GM23338 (cell line): ENCODE measurements at regions not wholly inside any gene's neighbourhood (a gene's known extent, or its start where the extent isn't known, plus 50 kb on each side); places are given as distances from the start of the nearest gene placed in this dataset.

Experiments
- ATAC-seq: fragments of 200-7000 bp; cut with Tn5 transposase; 3 replicates; pipeline ENCODE4 v1.9.1; 2020
- DNase-seq: peaks from one replicate; pipeline ENCODE4 v3.0.0-alpha.2; 2015; ENCODE audit warnings: low spot score
- H2AFZ ChIP-seq: fragments of 200-600 bp; sonication (generic); 2 replicates; pipeline ENCODE4 v1.8.0; 2016; ENCODE audit warnings: antibody characterized with exemption, mild to moderate bottlenecking, moderate library complexity
- H3F3A ChIP-seq: fragments of 200-600 bp; sonication (generic); replicated peaks from 2 replicates; pipeline ENCODE4 v1.8.0; 2017; ENCODE audit warnings: antibody characterized with exemption, mixed run types, low read depth
- H3K27ac ChIP-seq: fragments of 200-600 bp; sonication (generic); 2 replicates; pipeline ENCODE4 v1.6.1; 2016; ENCODE audit warnings: low read depth
- H3K27me3 ChIP-seq: fragments of 200-600 bp; sonication (generic); 2 replicates; pipeline ENCODE4 v1.8.0; 2016; ENCODE audit warnings: mild to moderate bottlenecking, mixed run types, moderate library complexity; ENCODE audit not compliant: insufficient read depth
- H3K36me3 ChIP-seq: fragments of 200-600 bp; sonication (generic); 2 replicates; pipeline ENCODE4 v1.8.0; 2016; ENCODE audit warnings: mild to moderate bottlenecking; ENCODE audit not compliant: insufficient read depth
- H3K4me1 ChIP-seq: fragments of 200-600 bp; sonication (generic); 2 replicates; pipeline ENCODE4 v1.8.0; 2016; ENCODE audit warnings: mild to moderate bottlenecking, moderate library complexity; ENCODE audit not compliant: insufficient read depth
- H3K4me2 ChIP-seq: fragments of 200-600 bp; sonication (generic); 2 replicates; pipeline ENCODE4 v1.7.1; 2017; ENCODE audit warnings: mixed run types
- H3K4me3 ChIP-seq: fragments of 200-600 bp; sonication (generic); 2 replicates; pipeline ENCODE4 v1.6.1; 2016; ENCODE audit warnings: mixed run types
- H3K79me2 ChIP-seq: fragments of 200-600 bp; sonication (generic); replicated peaks from 2 replicates; pipeline ENCODE4 v1.8.0; 2017; ENCODE audit warnings: mild to moderate bottlenecking; ENCODE audit not compliant: insufficient read depth
- H3K9me2 ChIP-seq: fragments of 200-600 bp; sonication (generic); 2 replicates; pipeline ENCODE4 v1.8.0; 2017; ENCODE audit not compliant: insufficient read depth
- H4K20me1 ChIP-seq: fragments of 200-600 bp; sonication (generic); replicated peaks from 2 replicates; pipeline ENCODE4 v1.8.0; 2017; ENCODE audit warnings: mild to moderate bottlenecking; ENCODE audit not compliant: insufficient read depth
- H3K27ac Mint-ChIP-seq: 2 replicates; pipeline ENCODE4 v1.8.0; 2020; ENCODE audit warnings: inconsistent platforms, mild to moderate bottlenecking, moderate library complexity, mixed read lengths
- H3K27me3 Mint-ChIP-seq: 3 replicates; pipeline ENCODE4 v1.8.0; 2022; ENCODE audit warnings: low read depth, mild to moderate bottlenecking, moderate library complexity, mixed read lengths, inconsistent platforms; ENCODE audit not compliant: insufficient read depth, poor library complexity
- H3K36me3 Mint-ChIP-seq: 3 replicates; pipeline ENCODE4 v1.8.0; 2021; ENCODE audit warnings: low read depth, mild to moderate bottlenecking, inconsistent platforms, moderate library complexity, mixed read lengths
- H3K4me1 Mint-ChIP-seq: 3 replicates; pipeline ENCODE4 v1.8.0; 2020; ENCODE audit warnings: mild to moderate bottlenecking, inconsistent platforms, mixed read lengths
- H3K4me3 Mint-ChIP-seq: 3 replicates; pipeline ENCODE4 v1.8.0; 2021; ENCODE audit warnings: moderate library complexity, mild to moderate bottlenecking, inconsistent platforms, mixed read lengths
- H3K9me3 Mint-ChIP-seq: 3 replicates; pipeline ENCODE4 v1.8.0; 2020; ENCODE audit warnings: moderate library complexity, mild to moderate bottlenecking, inconsistent platforms, mixed read lengths
- CREB1 ChIP-seq: fragments of 250-450 bp; sonication (Bioruptor Pico); IDR thresholded peaks from 2 replicates; pipeline ENCODE4 v1.5.0; 2020; ENCODE audit warnings: low read depth, mild to moderate bottlenecking, moderate library complexity
- CTCF ChIP-seq, 2 experiments: fragments of 200-600 bp in 1 of 2; sonication (generic) in 1 of 2; conservative IDR thresholded peaks; 2 replicates each; pipeline versions ENCODE4 v1.5.1 to v1.6.1; 2016 to 2017; ENCODE audit warnings: antibody characterized with exemption in 2 of 2, low read depth in 2 of 2, mild to moderate bottlenecking in 2 of 2, moderate library complexity in 1 of 2
- ETS1 ChIP-seq: IDR thresholded peaks from 2 replicates; pipeline ENCODE4 v1.6.1; 2016; ENCODE audit warnings: antibody characterized with exemption
- EZH2 ChIP-seq: fragments of 200-600 bp; sonication (generic); IDR thresholded peaks from one replicate; pipeline ENCODE4 v1.8.0; 2017; ENCODE audit warnings: antibody characterized with exemption, mild to moderate bottlenecking, low read depth; ENCODE audit not compliant: unreplicated experiment
- EZH2phosphoT487 ChIP-seq: fragments of 200-600 bp; sonication (generic); IDR thresholded peaks from one replicate; pipeline ENCODE4 v1.8.1; 2018; ENCODE audit warnings: antibody characterized with exemption; ENCODE audit not compliant: unreplicated experiment
- JUNB ChIP-seq: IDR thresholded peaks from one replicate; pipeline ENCODE4 v1.6.1; 2016; ENCODE audit warnings: antibody characterized with exemption; ENCODE audit not compliant: unreplicated experiment
- NANOG ChIP-seq: IDR thresholded peaks from 2 replicates; pipeline ENCODE4 v1.6.1; 2016; ENCODE audit warnings: antibody characterized with exemption, borderline replicate concordance
- POLR2AphosphoS5 ChIP-seq: IDR thresholded peaks from 2 replicates; pipeline ENCODE4 v1.6.1; 2016; ENCODE audit warnings: antibody characterized with exemption, low read depth
- REST ChIP-seq: IDR thresholded peaks from one replicate; pipeline ENCODE4 v1.6.1; 2018; ENCODE audit warnings: antibody characterized with exemption; ENCODE audit not compliant: unreplicated experiment
- STAT1 ChIP-seq: IDR thresholded peaks from one replicate; pipeline ENCODE4 v1.6.1; 2016; ENCODE audit warnings: antibody characterized with exemption; ENCODE audit not compliant: unreplicated experiment
- ZNF114 ChIP-seq: fragments of 250-450 bp; sonication (Bioruptor Pico); IDR thresholded peaks from 2 replicates; pipeline ENCODE4 v1.5.0; 2020; ENCODE audit warnings: mild to moderate bottlenecking, moderate library complexity
- ZNF331 ChIP-seq: fragments of 250-450 bp; sonication (Bioruptor Pico); IDR thresholded peaks from 2 replicates; pipeline ENCODE4 v1.5.0; 2020; ENCODE audit warnings: low read depth, mild to moderate bottlenecking, moderate library complexity
- ZNF462 ChIP-seq: fragments of 250-450 bp; sonication (Bioruptor Pico); IDR thresholded peaks from 2 replicates; pipeline ENCODE4 v1.5.0; 2020; ENCODE audit warnings: mild to moderate bottlenecking, moderate library complexity

GRCh38 chr10:129171812-129172211 lies 295.2 kb upstream of the MGMT start:
- Mint-ChIP-seq H3K27me3 (peaks cover 3% of the 10 kb centered on the region), H3K36me3 (no peaks in the 10 kb centered on the region), H3K4me3 (no peak overlapping the region), H3K27ac (no peak overlapping the region), H3K9me3 (no peaks in the 10 kb centered on the region), H3K4me1 (peaks cover 9% of the 10 kb centered on the region; the same call in 2 of the 3 replicates)
- no peaks in the 10 kb centered on the region for H3K4me1 ChIP-seq
- no peaks in the 10 kb centered on the region for H3K79me2 ChIP-seq
- H3K27me3 ChIP-seq: no peaks in the 10 kb centered on the region
- no peak overlapping the region for H3K27ac ChIP-seq
- H4K20me1 ChIP-seq: no peaks in the 10 kb centered on the region
- no peak overlapping the region for H3K4me2 ChIP-seq
- TF ChIP-seq EZH2phosphoT487 (no peak), CTCF (conservative IDR thresholded peaks at IDR 0.05; ENCODE audit: low read depth in 2 of 2) (no peak), EZH2 (no peak), REST (no peak), ZNF331 (CRISPR knock-in tag) (no peak), ZNF114 (CRISPR knock-in tag) (no peak), POLR2AphosphoS5 (no peak), ZNF462 (no peak), NANOG (no peak), STAT1 (no peak), CREB1 (CRISPR knock-in tag) (no peak), JUNB (no peak), ETS1 (no peak)
- no peak for ATAC-seq
- no peak for DNase-seq
- H3K4me3 ChIP-seq: no peak overlapping the region
- no peaks in the 10 kb centered on the region for H3K36me3 ChIP-seq
- no peaks in the 10 kb centered on the region for H3F3A ChIP-seq
- no peak overlapping the region for H2AFZ ChIP-seq
- H3K9me2 ChIP-seq: no peaks in the 10 kb centered on the region
